Cardiac fibroblast (primary cell): ENCODE measurements at regions not wholly inside any gene's neighbourhood (a gene's known extent, or its start where the extent isn't known, plus 50 kb on each side); places are given as distances from the start of the nearest gene placed in this dataset.

Source experiments
- DNase-seq, 2 donors: peaks; one replicate each; pipeline versions ENCODE4 v3.0.0 to v3.0.0-alpha.2; 2010; ENCODE audit warnings: low read depth in 2 of 2
- H3K4me3 ChIP-seq, 2 donors: replicated peaks in 1 of 2; 1 replicate in 1 of 2; 2 replicates in 1 of 2; pipeline ENCODE4 v1.5.1; 2011; ENCODE audit warnings: low read depth in 2 of 2, low read length in 2 of 2, mild to moderate bottlenecking in 2 of 2, moderate library complexity in 1 of 2
- CTCF ChIP-seq: IDR thresholded peaks from one replicate; pipeline ENCODE4 v1.5.1; 2011; ENCODE audit warnings: low read depth, mild to moderate bottlenecking, low read length, inconsistent platforms

- peak; percentile 65 for TF ChIP-seq CTCF
- H3K4me3 ChIP-seq: no peak overlapping the region
- peak; percentile 48 to 60 for DNase-seq
Observed at GRCh38 chr12:100733817-100734593, 60.6 kb upstream of the ANO4 start.

GRCh38 chr12:100737168-100737567 lies 57.4 kb upstream of the ANO4 start:
- no peak overlapping the region for H3K4me3 ChIP-seq
- no peak for TF ChIP-seq CTCF
- no peak for DNase-seq

DNA sequence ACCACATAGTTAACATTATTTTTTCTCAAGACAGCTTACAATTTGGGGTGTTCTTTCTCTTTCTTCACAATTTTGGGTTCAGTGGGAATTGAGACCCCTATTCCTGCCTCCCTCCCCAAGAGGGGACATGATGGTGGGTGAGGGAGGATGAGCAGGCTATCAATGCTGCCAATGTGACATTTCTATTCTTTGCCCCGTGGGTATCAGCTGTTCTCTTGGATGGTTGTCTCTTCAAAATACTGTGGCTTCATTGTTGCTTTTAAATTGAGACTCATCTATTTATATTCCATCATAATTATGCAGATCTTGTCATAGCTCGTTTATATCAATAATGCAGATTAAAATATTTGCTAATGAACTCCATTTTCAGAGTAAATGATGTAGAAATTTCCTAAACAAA lies 56.5 kb upstream of the ANO4 start:
- no peak for TF ChIP-seq CTCF
- DNase-seq: no peak
- H3K4me3 ChIP-seq: no peak overlapping the region

- peak; percentile 63 for TF ChIP-seq CTCF
- DNase-seq: peak; percentile 43 to 45
- H3K4me3 ChIP-seq: no peak overlapping the region
Observed at GRCh38 chr12:100741084-100741711, 53.4 kb upstream of the ANO4 start.

DNA sequence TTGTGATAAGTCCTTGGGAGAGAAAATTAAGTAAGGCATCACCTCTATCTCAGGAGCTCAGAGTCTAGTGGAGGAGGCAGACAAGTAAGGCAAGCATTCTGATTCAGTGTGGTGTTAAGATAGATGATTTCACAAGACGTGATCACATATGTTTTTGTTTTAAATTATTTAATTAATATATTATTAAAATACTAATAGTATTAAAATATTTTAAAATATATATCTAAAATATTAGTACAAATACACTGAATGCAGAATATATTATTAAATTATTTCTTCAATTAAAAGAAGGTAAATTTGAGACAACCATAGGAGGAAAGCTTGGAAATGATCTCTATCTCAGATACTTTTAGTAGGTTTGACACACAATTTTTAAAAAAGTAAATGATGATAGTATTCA lies 51.5 kb upstream of the ANO4 start:
- no peak overlapping the region for H3K4me3 ChIP-seq
- TF ChIP-seq CTCF: no peak
- no peak for DNase-seq
